Anterior cingulate cortex (tissue), 58 donors: ENCODE measurements at regions not wholly inside any gene's neighbourhood (a gene's known extent, or its start where the extent isn't known, plus 50 kb on each side); places are given as distances from the start of the nearest gene placed in this dataset.
A peak's percentile ranks its signal among the peaks of the same experiment; 100 is the strongest.
"Not testable (repeated sequence)": the region's sequence is repeated elsewhere in the genome, so short reads cannot be mapped to it uniquely, and the experiment has no call there.

ENCODE experiments used
- DNase-seq, 58 donors: peaks; one replicate each; lab custom pipeline; 2025; lab: John Stamatoyannopoulos, UW

GRCh38 chr10:77740396-77740795 lies 102.8 kb upstream of the KCNMA1 start:
- DNase-seq, result not testable (repeated sequence)

GRCh38 chr10:77738496-77739158 lies 101.0 kb upstream of the KCNMA1 start:
- DNase-seq, result no peak

- no peak for DNase-seq
These were observed 100.0 kb upstream of the KCNMA1 start for GRCh38 chr10:77737608-77738007.

- not testable (repeated sequence) for DNase-seq
These were observed 97.5 kb upstream of the KCNMA1 start for GRCh38 chr10:77735136-77735535.

GRCh38 chr10:77732213-77733003 lies 94.8 kb upstream of the KCNMA1 start:
- DNase-seq, result no peak

GRCh38 chr10:77727481-77727880 lies 89.9 kb upstream of the KCNMA1 start:
- DNase-seq, result no peak

GRCh38 chr10:77726732-77727131 lies 89.1 kb upstream of the KCNMA1 start:
- DNase-seq, result no peak

GRCh38 chr10:77726301-77726700 lies 88.7 kb upstream of the KCNMA1 start:
- DNase-seq, result no peak

- no peak for DNase-seq
These were observed 87.2 kb upstream of the KCNMA1 start for GRCh38 chr10:77724820-77725219.

GRCh38 chr10:77723376-77723775 lies 85.8 kb upstream of the KCNMA1 start:
- no peak for DNase-seq

- DNase-seq, result not testable (repeated sequence)
These were observed 85.3 kb upstream of the KCNMA1 start for GRCh38 chr10:77722956-77723355.

- DNase-seq, result no peak
These were observed 84.2 kb upstream of the KCNMA1 start for GRCh38 chr10:77721815-77722214.

- DNase-seq, result no peak
These were observed 81.3 kb upstream of the KCNMA1 start for GRCh38 chr10:77718957-77719356.

GRCh38 chr10:77718312-77718711 lies 80.7 kb upstream of the KCNMA1 start:
- DNase-seq, result not testable (repeated sequence)

GRCh38 chr10:77717336-77717735 lies 79.7 kb upstream of the KCNMA1 start:
- DNase-seq, result no peak

- DNase-seq, result no peak
These were observed 79.1 kb upstream of the KCNMA1 start for GRCh38 chr10:77716458-77717317.

GRCh38 chr10:77715536-77715935 lies 77.9 kb upstream of the KCNMA1 start:
- no peak for DNase-seq

- no peak for DNase-seq
These were observed 77.5 kb upstream of the KCNMA1 start for GRCh38 chr10:77715088-77715487.

- DNase-seq, result peak in 10 of 58 donors; percentile 6 to 43 (median 26)
These were observed 76.1 kb upstream of the KCNMA1 start for GRCh38 chr10:77713521-77714280.

- DNase-seq, result no peak
These were observed 74.6 kb upstream of the KCNMA1 start for GRCh38 chr10:77712207-77712606.
